ENCODE measurements at regions not wholly inside any gene's neighbourhood (a gene's known extent, or its start where the extent isn't known, plus 50 kb on each side); places are given as distances from the start of the nearest gene placed in this dataset.
"Not testable (repeated sequence)": the region's sequence is repeated elsewhere in the genome, so short reads cannot be mapped to it uniquely, and the experiment has no call there.

- H3K4me1 Mint-ChIP-seq, result peaks cover 1% of the 10 kb centered on the region
- no peak overlapping the region for H3K27ac Mint-ChIP-seq
- peaks cover 9% of the 10 kb centered on the region for H3K27me3 Mint-ChIP-seq
- H3K4me3 Mint-ChIP-seq, result no peak overlapping the region
- no peaks in the 10 kb centered on the region for H3K9me3 Mint-ChIP-seq
- H3K36me3 Mint-ChIP-seq, result no peaks in the 10 kb centered on the region
- DNase-seq (peak; percentile 13), ATAC-seq (ENCODE audit: low read depth) (no peak)
- POLR2A ChIA-PET, result no interaction called here
Measured at GRCh38 chr11:69913591-69914285, 94.5 kb upstream of the FGF3 start.

GRCh38 chr11:69914286-69915150 lies 95.3 kb upstream of the FGF3 start:
- no peak overlapping the region for H3K4me3 Mint-ChIP-seq
- H3K9me3 Mint-ChIP-seq, result no peaks in the 10 kb centered on the region
- DNase-seq (peak; percentile 20), ATAC-seq (ENCODE audit: low read depth) (no peak)
- no peak overlapping the region for H3K27ac Mint-ChIP-seq
- no peaks in the 10 kb centered on the region for H3K36me3 Mint-ChIP-seq
- H3K4me1 Mint-ChIP-seq, result peaks cover 1% of the 10 kb centered on the region
- POLR2A ChIA-PET, result no interaction called here
- peaks cover 9% of the 10 kb centered on the region for H3K27me3 Mint-ChIP-seq

- no peak for DNase-seq
- H3K4me3 Mint-ChIP-seq, result no peak overlapping the region
- H3K36me3 Mint-ChIP-seq, result no peaks in the 10 kb centered on the region
- peaks cover 9% of the 10 kb centered on the region for H3K27me3 Mint-ChIP-seq
- H3K4me1 Mint-ChIP-seq, result peaks cover 1% of the 10 kb centered on the region
- no peaks in the 10 kb centered on the region for H3K9me3 Mint-ChIP-seq
- no peak for ATAC-seq (ENCODE audit: low read depth)
- H3K27ac Mint-ChIP-seq, result no peak overlapping the region
- POLR2A ChIA-PET, result no interaction called here
Measured at GRCh38 chr11:69915151-69915500, 95.9 kb upstream of the FGF3 start.

- Mint-ChIP-seq H3K27me3 (peaks cover 9% of the 10 kb centered on the region), H3K9me3 (no peaks in the 10 kb centered on the region), H3K4me1 (peaks cover 1% of the 10 kb centered on the region), H3K4me3 (no peak overlapping the region), H3K27ac (no peak overlapping the region), H3K36me3 (no peaks in the 10 kb centered on the region)
- POLR2A ChIA-PET, result no interaction called here
- DNase-seq, result peak; percentile 59
- no peak for ATAC-seq (ENCODE audit: low read depth)
Measured at GRCh38 chr11:69915501-69916250, 96.5 kb upstream of the FGF3 start.

GRCh38 chr11:69916251-69916649 lies 97.0 kb upstream of the FGF3 start:
- H3K4me1 Mint-ChIP-seq; ATAC-seq (ENCODE audit: low read depth); H3K36me3 Mint-ChIP-seq; H3K4me3 Mint-ChIP-seq; H3K9me3 Mint-ChIP-seq; H3K27ac Mint-ChIP-seq; POLR2A ChIA-PET; H3K27me3 Mint-ChIP-seq: not testable (repeated sequence)
- DNase-seq, result peak; percentile 12

GRCh38 chr11:69916806-69917387 lies 97.7 kb upstream of the FGF3 start:
- H3K36me3 Mint-ChIP-seq, result no peaks in the 10 kb centered on the region
- POLR2A ChIA-PET, result no interaction called here
- H3K27me3 Mint-ChIP-seq, result peaks cover 9% of the 10 kb centered on the region
- peak; percentile 4 for DNase-seq
- no peak overlapping the region for H3K4me3 Mint-ChIP-seq
- no peaks in the 10 kb centered on the region for H3K9me3 Mint-ChIP-seq
- peaks cover 1% of the 10 kb centered on the region for H3K4me1 Mint-ChIP-seq
- no peak for ATAC-seq (ENCODE audit: low read depth)
- no peak overlapping the region for H3K27ac Mint-ChIP-seq

GRCh38 chr11:69917529-69917928 lies 98.3 kb upstream of the FGF3 start:
- H3K36me3 Mint-ChIP-seq, result no peaks in the 10 kb centered on the region
- peaks cover 1% of the 10 kb centered on the region for H3K4me1 Mint-ChIP-seq
- H3K4me3 Mint-ChIP-seq, result no peak overlapping the region
- H3K27me3 Mint-ChIP-seq, result peaks cover 9% of the 10 kb centered on the region
- no peak overlapping the region for H3K27ac Mint-ChIP-seq
- H3K9me3 Mint-ChIP-seq, result no peaks in the 10 kb centered on the region
- ATAC-seq (ENCODE audit: low read depth) (no peak), DNase-seq (no peak)
- POLR2A ChIA-PET, result no interaction called here

- POLR2A ChIA-PET, result no interaction called here
- Mint-ChIP-seq H3K27ac (no peak overlapping the region), H3K9me3 (no peaks in the 10 kb centered on the region), H3K36me3 (no peaks in the 10 kb centered on the region), H3K4me3 (no peak overlapping the region), H3K4me1 (peaks cover 1% of the 10 kb centered on the region), H3K27me3 (peaks cover 9% of the 10 kb centered on the region)
- ATAC-seq (ENCODE audit: low read depth) (no peak), DNase-seq (no peak)
Measured at GRCh38 chr11:69918231-69918937, 99.2 kb upstream of the FGF3 start.

- Mint-ChIP-seq H3K4me3 (no peak overlapping the region), H3K36me3 (no peaks in the 10 kb centered on the region), H3K27me3 (peaks cover 10% of the 10 kb centered on the region), H3K4me1 (peaks cover 1% of the 10 kb centered on the region), H3K27ac (no peak overlapping the region), H3K9me3 (no peaks in the 10 kb centered on the region)
- DNase-seq, result peak; percentile 83
- POLR2A ChIA-PET, result no interaction called here
- peak; percentile 63 for ATAC-seq (ENCODE audit: low read depth)
Measured at GRCh38 chr11:69918938-69919650, 99.9 kb upstream of the FGF3 start.

GRCh38 chr11:69919659-69920344 lies 100.6 kb upstream of the FGF3 start:
- H3K36me3 Mint-ChIP-seq, result no peaks in the 10 kb centered on the region
- POLR2A ChIA-PET, result no interaction called here
- H3K4me3 Mint-ChIP-seq, result no peak overlapping the region
- no peaks in the 10 kb centered on the region for H3K9me3 Mint-ChIP-seq
- H3K4me1 Mint-ChIP-seq, result peaks cover 1% of the 10 kb centered on the region
- DNase-seq (peak; percentile 22), ATAC-seq (ENCODE audit: low read depth) (no peak)
- no peak overlapping the region for H3K27ac Mint-ChIP-seq
- H3K27me3 Mint-ChIP-seq, result peaks cover 17% of the 10 kb centered on the region

GRCh38 chr11:69920345-69921127 lies 101.3 kb upstream of the FGF3 start:
- no peak overlapping the region for H3K27ac Mint-ChIP-seq
- peaks cover 21% of the 10 kb centered on the region for H3K27me3 Mint-ChIP-seq
- no peaks in the 10 kb centered on the region for H3K9me3 Mint-ChIP-seq
- H3K4me1 Mint-ChIP-seq, result peaks cover 2% of the 10 kb centered on the region
- H3K4me3 Mint-ChIP-seq, result no peak overlapping the region
- POLR2A ChIA-PET, result no interaction called here
- ATAC-seq (ENCODE audit: low read depth) (no peak), DNase-seq (peak; percentile 24)
- no peaks in the 10 kb centered on the region for H3K36me3 Mint-ChIP-seq

Measured in activated naive CD8-positive, alpha-beta T cell treated with anti-CD3 and anti-CD28 coated beads, Interleukin-2, amount 10 ng/mL, durations not matched to agents 7 days and 5 days (primary cell).